Stomach (tissue), 4 donors: ENCODE measurements at regions not wholly inside any gene's neighbourhood (a gene's known extent, or its start where the extent isn't known, plus 50 kb on each side); places are given as distances from the start of the nearest gene placed in this dataset.
"Not testable (repeated sequence)": the region's sequence is repeated elsewhere in the genome, so short reads cannot be mapped to it uniquely, and the experiment has no call there.

Experiments used
- CTCF ChIP-seq, 7 experiments: fragments of 450-650 bp in 4 of 7; fragments of 200-600 bp in 3 of 7; sonication (generic) in 3 of 7; IDR thresholded peaks; one replicate each; pipeline ENCODE4 v1.5.1; 2016 to 2019; ENCODE audit warnings: antibody characterized with exemption in 7 of 7, control low read depth in 2 of 7, mild to moderate bottlenecking in 1 of 7
- EP300 ChIP-seq: sonication (generic); formaldehyde crosslinking; IDR thresholded peaks from one replicate; pipeline ENCODE4 v1.6.1; 2017; ENCODE audit warnings: antibody characterized with exemption

GRCh38 chr16:31692338-31692737 lies 164.6 kb downstream of the AHSP start:
- not testable (repeated sequence) for TF ChIP-seq EP300; CTCF (IDR thresholded peaks at IDR 0.05)
